Jurkat, Clone E6-1 (cell line): ENCODE measurements at regions not wholly inside any gene's neighbourhood (a gene's known extent, or its start where the extent isn't known, plus 50 kb on each side); places are given as distances from the start of the nearest gene placed in this dataset.

Experiments used
- DNase-seq: peaks from one replicate; pipeline ENCODE4 v3.0.0-alpha.2; 2011; ENCODE audit warnings: low read depth, low spot score
- H3K4me3 ChIP-seq: 2 replicates; pipeline ENCODE4 v1.5.1; 2011; ENCODE audit warnings: mild to moderate bottlenecking, low read length, control low read depth, moderate library complexity

GRCh38 chr4:23741681-23742191 lies 148.1 kb downstream of the PPARGC1A start:
- no peak for DNase-seq

DNA sequence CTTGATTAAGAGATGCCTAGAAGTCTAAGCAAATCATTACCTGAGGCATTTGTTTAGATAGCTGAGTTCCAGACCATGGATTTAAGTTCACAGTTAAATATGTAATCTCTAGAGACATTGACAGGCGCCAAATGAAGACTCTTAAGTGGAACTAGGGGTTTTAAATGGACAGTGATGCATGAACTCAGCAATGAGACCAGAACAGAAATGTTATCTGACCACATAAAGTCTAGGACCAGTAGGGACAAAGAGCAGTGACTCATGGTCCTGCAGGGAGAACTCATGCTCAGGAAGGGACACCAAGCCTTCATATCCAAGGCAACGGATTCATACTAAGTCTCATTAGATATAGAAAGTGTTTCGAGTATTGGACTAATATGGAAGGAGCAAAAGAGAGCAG lies 152.3 kb downstream of the PPARGC1A start:
- DNase-seq: no peak
- no peak overlapping the region for H3K4me3 ChIP-seq

More at GRCh38 chr4:23741681-23742191, 148.1 kb downstream of the PPARGC1A start:
- no peak overlapping the region for H3K4me3 ChIP-seq

- no peak for DNase-seq
- H3K4me3 ChIP-seq: no peak overlapping the region
These were observed 153.4 kb downstream of the PPARGC1A start for GRCh38 chr4:23736466-23736865.

DNA sequence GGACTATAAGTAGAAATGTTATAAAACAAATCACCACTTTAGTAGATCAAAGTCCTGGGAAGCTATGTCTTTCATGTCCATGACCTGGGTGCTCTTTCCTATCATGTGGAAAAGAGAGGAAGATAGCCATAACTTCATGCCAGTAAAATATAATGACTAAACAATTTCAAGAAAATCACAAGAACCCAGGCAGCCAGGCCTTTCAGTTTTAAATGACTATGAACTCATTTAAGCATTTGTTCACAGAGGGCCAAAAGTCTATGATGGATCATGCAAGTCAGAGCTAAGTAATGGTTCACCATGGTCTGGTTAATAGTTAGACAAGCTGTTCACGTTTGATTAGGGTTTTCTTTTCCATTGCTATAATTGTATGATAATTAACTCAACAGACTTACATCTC lies 155.8 kb downstream of the PPARGC1A start:
- H3K4me3 ChIP-seq: no peak overlapping the region

GRCh38 chr4:23733476-23733875 lies 156.4 kb downstream of the PPARGC1A start:
- no peak for DNase-seq
- no peak overlapping the region for H3K4me3 ChIP-seq

More for the DNA sequence above, 155.8 kb downstream of the PPARGC1A start:
- DNase-seq: no peak

GRCh38 chr4:23730998-23731397 lies 158.8 kb downstream of the PPARGC1A start:
- no peak overlapping the region for H3K4me3 ChIP-seq

DNA sequence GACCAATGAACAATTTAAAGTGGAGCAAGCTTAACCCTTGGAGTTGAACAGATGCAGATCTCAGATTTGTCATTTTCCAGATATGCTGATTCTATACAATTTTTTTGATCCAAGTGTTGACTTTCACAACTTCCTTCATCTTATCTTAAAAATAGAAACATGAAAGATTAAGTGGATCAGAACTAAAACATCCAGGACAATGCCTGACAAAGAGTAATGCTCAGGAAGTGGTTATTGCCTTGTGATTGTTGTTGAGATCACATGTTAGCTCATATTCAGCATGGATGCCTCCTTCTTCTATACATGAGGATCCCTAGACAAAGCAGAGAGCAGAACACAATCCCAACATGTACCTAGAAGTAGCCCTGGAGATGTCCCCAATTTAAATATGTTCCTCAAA lies 160.9 kb downstream of the PPARGC1A start:
- no peak for DNase-seq
- no peak overlapping the region for H3K4me3 ChIP-seq

More at GRCh38 chr4:23730998-23731397, 158.8 kb downstream of the PPARGC1A start:
- no peak for DNase-seq

- no peak overlapping the region for H3K4me3 ChIP-seq
- no peak for DNase-seq
These were observed 161.5 kb downstream of the PPARGC1A start for GRCh38 chr4:23728393-23728792.

DNA sequence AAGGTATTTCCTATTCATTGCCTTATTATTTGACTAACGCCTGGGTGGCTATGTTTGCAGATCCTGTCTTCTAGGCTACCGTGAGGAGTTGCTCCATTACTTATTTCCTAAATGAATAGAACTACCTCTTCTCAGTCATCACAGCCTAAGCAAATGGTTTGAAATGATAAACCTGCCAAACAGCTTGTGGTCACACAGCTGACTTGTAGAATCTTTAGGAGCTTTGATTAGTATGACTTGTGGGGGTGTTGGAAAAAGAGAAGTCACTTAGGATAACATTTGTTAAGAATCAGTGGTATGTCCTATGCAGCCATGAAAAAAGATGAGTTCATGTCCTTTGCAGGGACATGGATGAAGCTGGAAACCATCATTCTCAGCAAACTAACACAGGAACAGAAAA lies 169.3 kb downstream of the PPARGC1A start:
- no peak for DNase-seq
- no peak overlapping the region for H3K4me3 ChIP-seq

DNA sequence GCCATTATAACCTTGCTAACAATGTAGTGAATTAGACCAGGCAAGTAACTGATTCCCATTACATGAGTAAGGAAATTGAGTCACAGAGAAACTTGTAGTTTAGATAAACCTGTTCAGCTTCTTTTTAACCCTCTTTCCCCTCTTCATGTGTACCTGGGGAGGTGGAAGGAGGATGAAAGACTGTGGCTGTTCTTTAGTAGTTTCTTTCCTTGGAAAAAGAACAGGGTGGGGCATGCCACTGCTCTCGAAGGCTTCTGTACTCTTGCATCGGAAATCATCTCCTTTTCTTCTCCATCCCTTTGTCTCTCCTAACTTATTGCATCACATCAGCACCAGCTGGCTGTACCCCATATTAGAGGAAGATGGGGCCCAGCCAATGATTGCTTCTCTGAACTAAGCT lies 171.4 kb downstream of the PPARGC1A start:
- no peak for DNase-seq
- no peak overlapping the region for H3K4me3 ChIP-seq

GRCh38 chr4:23717528-23718248 lies 172.2 kb downstream of the PPARGC1A start:
- no peak overlapping the region for H3K4me3 ChIP-seq
- DNase-seq: peak; percentile 30

DNA sequence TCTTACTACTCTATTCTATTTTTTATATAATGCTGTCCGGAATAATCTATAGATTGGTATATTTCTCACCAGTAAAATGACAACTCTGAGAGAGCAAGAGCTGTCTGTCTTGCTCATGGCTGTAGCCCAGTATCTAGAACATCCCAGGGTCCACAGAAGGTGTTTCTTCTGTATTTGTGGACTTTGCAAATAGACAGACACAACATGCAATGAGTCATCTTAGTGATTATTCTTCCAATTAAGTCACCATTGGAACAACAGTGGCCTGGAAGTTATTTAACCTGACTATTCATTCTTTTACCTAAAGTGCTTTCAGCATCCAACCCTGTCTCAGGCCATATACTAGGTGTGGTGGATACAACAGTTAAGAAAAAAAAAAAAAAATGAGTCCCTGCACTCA lies 179.5 kb downstream of the PPARGC1A start:
- no peak for DNase-seq
- no peak overlapping the region for H3K4me3 ChIP-seq

DNA sequence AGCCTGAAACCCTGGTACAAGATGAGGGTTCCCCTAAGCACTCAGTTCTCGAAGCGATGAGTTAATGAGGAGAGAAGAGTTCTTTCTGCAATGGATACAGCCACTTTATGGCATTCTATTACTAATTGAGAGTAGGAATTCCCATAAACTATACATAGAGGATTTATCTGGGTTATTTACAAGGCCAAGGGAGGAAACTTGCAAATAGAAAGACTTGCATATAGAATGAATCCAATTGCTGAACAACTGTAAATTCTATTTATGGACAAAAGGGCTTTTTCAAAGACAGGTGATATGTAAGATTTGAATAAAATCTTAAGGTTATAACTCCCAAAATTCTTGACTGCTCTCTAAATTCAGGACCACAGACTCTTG lies 182.2 kb downstream of the PPARGC1A start:
- no peak for DNase-seq
- H3K4me3 ChIP-seq: no peak overlapping the region

DNA sequence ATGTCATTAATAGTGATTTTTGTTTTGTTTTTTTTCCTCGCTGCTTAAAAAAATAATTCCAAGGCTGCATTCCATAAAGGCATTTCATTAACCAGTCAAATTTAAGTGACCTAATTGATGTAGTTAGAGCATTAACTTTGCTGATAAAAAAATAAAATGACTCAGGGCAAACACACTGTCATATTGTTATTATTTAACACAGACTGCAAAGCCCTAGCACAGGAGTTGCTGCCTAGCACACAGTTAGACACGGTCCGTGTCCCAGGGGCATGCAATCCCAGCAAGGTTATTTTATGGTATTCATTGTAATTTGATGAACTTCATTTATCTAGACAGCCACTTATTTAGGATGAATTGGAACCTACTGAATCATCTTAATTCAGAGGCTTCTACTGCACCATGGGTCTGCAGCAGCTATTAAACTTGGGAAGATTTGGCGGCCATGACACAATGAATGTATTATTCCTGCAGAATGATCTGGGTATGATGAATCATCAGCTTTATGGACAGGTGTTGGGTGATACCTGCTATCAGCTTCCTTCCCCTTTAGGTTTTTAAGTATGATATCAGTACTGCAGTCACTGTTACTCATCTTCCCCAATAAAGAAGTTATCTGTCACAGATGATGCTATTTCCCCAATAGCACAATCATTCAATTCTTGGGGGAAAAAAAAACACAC lies 182.7 kb downstream of the PPARGC1A start:
- DNase-seq: no peak
- H3K4me3 ChIP-seq: no peak overlapping the region

DNA sequence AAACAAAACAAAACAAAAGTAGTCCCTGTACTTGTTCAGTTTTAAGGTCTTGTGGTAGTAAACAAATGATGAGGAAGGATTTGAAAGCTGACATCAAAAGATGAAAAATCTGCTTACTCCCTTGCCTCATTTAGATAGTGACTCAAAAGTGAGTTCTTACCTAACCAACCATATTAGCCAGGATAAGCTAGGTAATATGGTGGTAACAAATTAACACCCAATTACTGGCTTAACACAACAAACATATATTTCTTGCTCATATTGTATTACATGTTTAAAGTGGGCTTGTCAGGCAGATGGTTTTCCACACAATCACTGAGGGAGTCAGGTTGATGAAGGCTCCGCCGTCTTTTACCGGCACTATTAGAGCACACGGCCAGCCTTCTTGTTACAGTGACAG lies 189.7 kb downstream of the PPARGC1A start:
- H3K4me3 ChIP-seq: no peak overlapping the region
- DNase-seq: no peak

DNA sequence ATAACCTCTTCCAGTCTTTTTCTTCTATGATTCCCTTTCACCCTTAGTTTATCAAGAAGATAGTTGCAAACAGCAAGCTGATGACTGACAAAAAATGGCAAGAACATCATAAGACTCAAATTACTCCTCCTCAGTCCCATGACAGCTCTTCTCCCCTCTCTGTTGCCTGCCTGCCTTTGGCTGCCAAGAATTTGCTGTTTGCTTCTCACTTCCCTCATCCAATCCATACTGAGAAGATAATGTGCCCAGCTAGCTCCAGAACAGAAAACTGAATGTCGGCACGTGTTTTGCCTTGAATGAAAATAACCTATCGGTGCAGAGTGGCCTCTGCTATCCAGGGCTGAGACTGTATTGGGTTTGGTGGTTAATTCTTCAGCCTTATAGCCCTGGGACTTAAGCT lies 192.1 kb downstream of the PPARGC1A start:
- H3K4me3 ChIP-seq: no peak overlapping the region
- DNase-seq: no peak

- DNase-seq: no peak
- no peak overlapping the region for H3K4me3 ChIP-seq
These were observed 192.8 kb downstream of the PPARGC1A start for GRCh38 chr4:23697001-23697528.

DNA sequence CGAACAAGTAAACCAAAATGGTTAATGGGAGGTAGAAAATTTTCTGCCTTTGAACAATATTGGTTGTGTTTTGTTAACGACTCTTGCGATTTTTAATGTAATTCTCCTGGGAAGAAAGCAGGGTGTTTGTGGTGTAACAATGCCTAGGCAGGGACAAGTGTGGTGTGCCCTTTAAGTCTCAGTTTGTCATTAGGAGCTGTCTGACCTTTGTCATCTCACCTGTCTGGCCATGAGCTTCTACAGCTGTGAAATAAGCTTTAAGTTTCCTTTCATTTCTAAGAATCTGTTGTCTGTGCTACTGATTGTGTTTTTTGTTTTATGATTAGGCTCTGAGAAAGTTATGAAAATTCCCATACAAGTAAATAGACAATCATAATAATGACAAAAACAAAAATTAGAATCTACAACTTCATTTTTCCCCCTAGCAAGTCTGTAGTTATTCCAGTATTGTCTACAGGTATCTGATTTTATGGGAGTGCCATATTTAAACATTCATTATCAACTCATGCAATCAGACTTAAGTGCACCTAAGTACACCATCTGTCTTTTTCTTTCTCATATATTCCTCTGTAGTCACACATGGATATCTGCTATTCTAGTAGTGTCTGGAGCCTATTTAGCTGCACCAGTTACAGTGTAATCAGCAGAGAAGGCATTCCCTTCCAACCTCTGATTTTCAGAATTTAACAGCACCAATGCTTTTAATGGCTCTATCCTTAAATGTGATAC lies 203.5 kb downstream of the PPARGC1A start:
- DNase-seq: no peak
- no peak overlapping the region for H3K4me3 ChIP-seq

DNA sequence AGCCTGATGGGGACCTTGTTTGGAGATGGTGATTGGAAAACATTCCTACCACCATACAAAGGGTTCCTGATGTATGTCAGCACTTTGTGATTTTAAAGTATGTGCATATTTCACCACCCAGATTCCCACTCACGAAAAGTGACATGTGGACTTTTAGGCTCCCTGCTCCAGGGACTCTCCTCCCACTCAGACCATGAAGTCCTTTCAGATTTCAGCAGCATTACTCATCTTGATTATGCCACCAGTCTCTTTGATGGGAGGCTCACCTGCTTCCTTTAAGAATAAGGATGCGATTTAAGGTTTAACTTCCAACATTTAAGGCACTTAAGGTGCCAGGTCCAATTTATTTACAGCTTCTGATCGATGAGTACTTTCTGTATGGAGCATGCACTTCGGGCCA lies 204.4 kb downstream of the PPARGC1A start:
- DNase-seq: no peak
- H3K4me3 ChIP-seq: no peak overlapping the region
